ENCODE measurements at regions not wholly inside any gene's neighbourhood (a gene's known extent, or its start where the extent isn't known, plus 50 kb on each side); places are given as distances from the start of the nearest gene placed in this dataset.

- intact Hi-C loops (cut with DNase I), result loop anchor here (10.0 kb wide), 1 partner anchor 160 kb away; no protein-coding TSS in a partner anchor
- no peak for ATAC-seq
Measured at GRCh38 chr20:50294164-50295088, 103.8 kb downstream of the CEBPB start.

GRCh38 chr20:50295345-50295744 lies 104.7 kb downstream of the CEBPB start:
- no peak for DNase-seq (ENCODE audit: low spot score)
- intact Hi-C loops (cut with DNase I), result loop anchor here (10.0 kb wide), 1 partner anchor 159 kb away; no protein-coding TSS in a partner anchor
- no peak for ATAC-seq

More at GRCh38 chr20:50294164-50295088, 103.8 kb downstream of the CEBPB start:
- DNase-seq (ENCODE audit: low spot score), result no peak

- intact Hi-C loops (cut with DNase I), result loop anchor here (10.0 kb wide), 1 partner anchor 159 kb away; no protein-coding TSS in a partner anchor
- ATAC-seq, result no peak
- DNase-seq (ENCODE audit: low spot score), result no peak
Measured at GRCh38 chr20:50295762-50296449, 105.3 kb downstream of the CEBPB start.

- no peak for DNase-seq (ENCODE audit: low spot score)
- ATAC-seq, result no peak
- intact Hi-C loops (cut with DNase I), result loop anchor here (10.0 kb wide), 1 partner anchor 158 kb away; no protein-coding TSS in a partner anchor
Measured at GRCh38 chr20:50296450-50297375, 106.1 kb downstream of the CEBPB start.

GRCh38 chr20:50297498-50298376 lies 107.1 kb downstream of the CEBPB start:
- intact Hi-C loops (cut with DNase I), result loop anchor here (10.0 kb wide), 1 partner anchor 157 kb away; no protein-coding TSS in a partner anchor
- ATAC-seq (no peak), DNase-seq (ENCODE audit: low spot score) (no peak)

- intact Hi-C loops (cut with DNase I), result loop anchor here (10.0 kb wide), 1 partner anchor 156 kb away; no protein-coding TSS in a partner anchor
- ATAC-seq (no peak), DNase-seq (ENCODE audit: low spot score) (no peak)
Measured at GRCh38 chr20:50298554-50299324, 108.1 kb downstream of the CEBPB start.

- intact Hi-C loops (cut with DNase I), result loop anchor here (10.0 kb wide), 1 partner anchor 156 kb away; no protein-coding TSS in a partner anchor
- ATAC-seq, result no peak
- DNase-seq (ENCODE audit: low spot score), result no peak
Measured at GRCh38 chr20:50299325-50299629, 108.6 kb downstream of the CEBPB start.

- ATAC-seq (no peak), DNase-seq (ENCODE audit: low spot score) (no peak)
- intact Hi-C loops (cut with DNase I), result no loop called here
Measured at GRCh38 chr20:50301165-50301564, 110.5 kb downstream of the CEBPB start.

GRCh38 chr20:50301712-50302111 lies 111.1 kb downstream of the CEBPB start:
- ATAC-seq (no peak), DNase-seq (ENCODE audit: low spot score) (no peak)
- intact Hi-C loops (cut with DNase I), result no loop called here

- intact Hi-C loops (cut with DNase I), result no loop called here
Measured at GRCh38 chr20:50302341-50303057, 111.9 kb downstream of the CEBPB start.

GRCh38 chr20:50303573-50304500 lies 113.2 kb downstream of the CEBPB start:
- ATAC-seq (peak; percentile 26), DNase-seq (ENCODE audit: low spot score) (peak; percentile 92)
- intact Hi-C loops (cut with DNase I), result no loop called here

More at GRCh38 chr20:50302341-50303057, 111.9 kb downstream of the CEBPB start:
- DNase-seq (ENCODE audit: low spot score), result peak; percentile 54
- ATAC-seq, result no peak

- ATAC-seq (peak; percentile 67), DNase-seq (ENCODE audit: low spot score) (peak; percentile 85)
- intact Hi-C loops (cut with DNase I), result no loop called here
Measured at GRCh38 chr20:50304501-50304856, 113.8 kb downstream of the CEBPB start.

GRCh38 chr20:50304923-50305635 lies 114.4 kb downstream of the CEBPB start:
- ATAC-seq (peak; percentile 77), DNase-seq (ENCODE audit: low spot score) (peak; percentile 86)
- intact Hi-C loops (cut with DNase I), result loop anchor here (5.0 kb wide), 1 partner anchor 113 kb away; the partner anchor contains the start of gene CEBPB

- ATAC-seq, result peak; percentile 5
- intact Hi-C loops (cut with DNase I), result loop anchor here (5.0 kb wide), 1 partner anchor 114 kb away; the partner anchor contains the start of gene CEBPB
- no peak for DNase-seq (ENCODE audit: low spot score)
Measured at GRCh38 chr20:50305636-50306477, 115.2 kb downstream of the CEBPB start.
